CD4-positive, alpha-beta T cell (primary cell): ENCODE measurements at regions not wholly inside any gene's neighbourhood (a gene's known extent, or its start where the extent isn't known, plus 50 kb on each side); places are given as distances from the start of the nearest gene placed in this dataset.

Experiments
- ATAC-seq: fragments of 200-7000 bp; cut with Tn5 transposase; one replicate; pipeline ENCODE4 v1.10.0; 2022; ENCODE audit warnings: mild to moderate bottlenecking; ENCODE audit not compliant: poor library complexity
- CTCF ChIA-PET: fragments of 350-600 bp; sonication (Branson Sonifier 250); formaldehyde crosslinking; loops from one replicate; lab custom pipeline; 2021; ENCODE audit warnings: antibody characterized with exemption, inconsistent platforms; lab: Charles Lee
- POLR2A ChIA-PET: fragments of 350-600 bp; sonication (Branson Sonifier 250); formaldehyde crosslinking; loops from one replicate; lab custom pipeline; 2021; ENCODE audit warnings: antibody characterized with exemption, inconsistent platforms; lab: Charles Lee
- DNase-seq, 14 experiments: peaks; one replicate each; pipeline ENCODE4 v3.0.0-alpha.2; 2013 to 2020; ENCODE audit warnings: mixed read lengths in 2 of 14
- H3K27ac ChIP-seq, 2 donors: one replicate each; pipeline versions ENCODE4 v1.5.1 to v1.7.0; 2013; ENCODE audit warnings: low read length in 2 of 2, low read depth in 1 of 2, mild to moderate bottlenecking in 1 of 2
- H3K27me3 ChIP-seq, 2 experiments: 1 replicate in 1 of 2; 2 replicates in 1 of 2; pipeline versions ENCODE4 v1.6.1 to v1.7.0; 2013; ENCODE audit warnings: low read length in 2 of 2, control low read depth in 1 of 2, mild to moderate bottlenecking in 1 of 2, moderate library complexity in 1 of 2; ENCODE audit not compliant: insufficient read depth in 2 of 2, control insufficient read depth in 1 of 2
- H3K36me3 ChIP-seq: one replicate; pipeline ENCODE4 v1.6.1; 2013; ENCODE audit warnings: low read length, control low read depth; ENCODE audit not compliant: insufficient read depth
- H3K4me1 ChIP-seq: one replicate; pipeline ENCODE4 v1.6.1; 2013; ENCODE audit warnings: low read length, control low read depth; ENCODE audit not compliant: insufficient read depth
- H3K4me3 ChIP-seq: one replicate; pipeline ENCODE4 v1.5.1; 2013; ENCODE audit warnings: mild to moderate bottlenecking, low read length, moderate library complexity
- H3K9me3 ChIP-seq, 2 experiments: 1 replicate in 1 of 2; 2 replicates in 1 of 2; pipeline versions ENCODE4 v1.6.1 to v1.7.0; 2013; ENCODE audit warnings: low read length in 2 of 2, mild to moderate bottlenecking in 2 of 2, control low read depth in 1 of 2, moderate library complexity in 1 of 2; ENCODE audit not compliant: control insufficient read depth in 1 of 2, insufficient read depth in 1 of 2
- H3K27ac Mint-ChIP-seq: one replicate; pipeline ENCODE4 v1.8.0; 2020; ENCODE audit warnings: mixed read lengths
- H3K27me3 Mint-ChIP-seq: one replicate; pipeline ENCODE4 v1.8.0; 2021; ENCODE audit warnings: mixed read lengths
- H3K36me3 Mint-ChIP-seq: one replicate; pipeline ENCODE4 v1.8.0; 2021; ENCODE audit warnings: low read depth, mixed read lengths
- H3K4me1 Mint-ChIP-seq: one replicate; pipeline ENCODE4 v1.8.0; 2021; ENCODE audit warnings: low read depth, mixed read lengths
- H3K4me3 Mint-ChIP-seq: one replicate; pipeline ENCODE4 v1.8.0; 2020; ENCODE audit warnings: mild to moderate bottlenecking, mixed read lengths
- H3K9me3 Mint-ChIP-seq: one replicate; pipeline ENCODE4 v1.8.0; 2020; ENCODE audit warnings: mixed read lengths
- CTCF ChIP-seq: fragments of 200-600 bp; IDR thresholded peaks from one replicate; pipeline ENCODE4 v1.8.0; 2022; ENCODE audit warnings: antibody characterized with exemption, mild to moderate bottlenecking
- intact Hi-C, 2 experiments: fragments of 100-400 bp; cut with DNase I in 1 of 2; cut with micrococcal nuclease in 1 of 2; formaldehyde crosslinking; loops; one replicate each; pipeline versions ENCODE4 v1.15.1 to v1.9.0; 2023 to 2025; cut with DNase I, micrococcal nuclease

GRCh38 chr7:53428045-53428444 lies 392.6 kb downstream of the POM121L12 start:
- H3K4me3 ChIP-seq: no peak overlapping the region
- peaks cover 3 to 6% of the 10 kb centered on the region in 2 experiments for H3K9me3 ChIP-seq
- no peak overlapping the region for H3K27ac ChIP-seq
- no peak for TF ChIP-seq CTCF
- H3K4me1 ChIP-seq: no peaks in the 10 kb centered on the region
- no peaks in the 10 kb centered on the region for H3K4me1 Mint-ChIP-seq
- POLR2A ChIA-PET: no interaction called here
- no peaks in the 10 kb centered on the region for H3K27me3 ChIP-seq
- no peaks in the 10 kb centered on the region for H3K36me3 ChIP-seq
- no peaks in the 10 kb centered on the region for H3K36me3 Mint-ChIP-seq
- CTCF ChIA-PET: no interaction called here
- H3K27me3 Mint-ChIP-seq: no peaks in the 10 kb centered on the region
- H3K9me3 Mint-ChIP-seq: peaks cover 19% of the 10 kb centered on the region
- DNase-seq (no peak), ATAC-seq (no peak)
- H3K4me3 Mint-ChIP-seq: no peak overlapping the region
- H3K27ac Mint-ChIP-seq: no peak overlapping the region
- intact Hi-C loops: no loop called here

GRCh38 chr7:53431901-53432300 lies 396.5 kb downstream of the POM121L12 start:
- no peaks in the 10 kb centered on the region for H3K27me3 ChIP-seq
- no peaks in the 10 kb centered on the region for H3K36me3 Mint-ChIP-seq
- no peak overlapping the region for H3K27ac Mint-ChIP-seq
- H3K4me1 Mint-ChIP-seq: no peaks in the 10 kb centered on the region
- ATAC-seq: no peak
- DNase-seq: no peak
- peaks cover 0 to 8% of the 10 kb centered on the region in 2 experiments for H3K9me3 ChIP-seq
- TF ChIP-seq CTCF: no peak
- intact Hi-C loops: no loop called here
- ChIA-PET POLR2A (no interaction called here), CTCF (no interaction called here)
- H3K27ac ChIP-seq: no peak overlapping the region
- no peak overlapping the region for H3K4me3 ChIP-seq
- H3K4me1 ChIP-seq: no peaks in the 10 kb centered on the region
- H3K27me3 Mint-ChIP-seq: no peaks in the 10 kb centered on the region
- no peaks in the 10 kb centered on the region for H3K36me3 ChIP-seq
- no peak overlapping the region for H3K4me3 Mint-ChIP-seq
- H3K9me3 Mint-ChIP-seq: peaks cover 14% of the 10 kb centered on the region

GRCh38 chr7:53437336-53437735 lies 401.9 kb downstream of the POM121L12 start:
- no peak overlapping the region for H3K4me3 ChIP-seq
- H3K9me3 ChIP-seq: peaks cover 0 to 5% of the 10 kb centered on the region in 2 experiments
- H3K27me3 ChIP-seq: no peaks in the 10 kb centered on the region
- H3K27ac Mint-ChIP-seq: no peak overlapping the region
- no peaks in the 10 kb centered on the region for H3K4me1 Mint-ChIP-seq
- no peak for TF ChIP-seq CTCF
- no peaks in the 10 kb centered on the region for H3K27me3 Mint-ChIP-seq
- H3K4me3 Mint-ChIP-seq: no peak overlapping the region
- H3K9me3 Mint-ChIP-seq: peaks cover 12% of the 10 kb centered on the region
- H3K36me3 Mint-ChIP-seq: no peaks in the 10 kb centered on the region
- H3K36me3 ChIP-seq: no peaks in the 10 kb centered on the region
- ChIA-PET POLR2A (no interaction called here), CTCF (no interaction called here)
- DNase-seq (no peak), ATAC-seq (no peak)
- H3K27ac ChIP-seq: no peak overlapping the region
- intact Hi-C loops: no loop called here
- H3K4me1 ChIP-seq: no peaks in the 10 kb centered on the region
